ENCODE measurements at regions not wholly inside any gene's neighbourhood (a gene's known extent, or its start where the extent isn't known, plus 50 kb on each side); places are given as distances from the start of the nearest gene placed in this dataset.

- TF ChIP-seq ZBTB7A (IDR thresholded peaks at IDR 0.05; ENCODE audit: low read depth) (no peak), CREB1 (IDR thresholded peaks at IDR 0.05; ENCODE audit: low read depth) (no peak), CEBPB (IDR thresholded peaks at IDR 0.05) (no peak), NFIC (IDR thresholded peaks at IDR 0.05) (no peak), USF1 (IDR thresholded peaks at IDR 0.05) (no peak), YY1 (IDR thresholded peaks at IDR 0.05; ENCODE audit: low read depth) (no peak), FOXM1 (IDR thresholded peaks at IDR 0.05; ENCODE audit: borderline replicate concordance, low read depth) (no peak), RAD21 (IDR thresholded peaks at IDR 0.05; ENCODE audit: low read depth) (no peak), TAF1 (IDR thresholded peaks at IDR 0.05; ENCODE audit: low read depth) (no peak), TEAD4 (IDR thresholded peaks at IDR 0.05) (no peak), MAX (IDR thresholded peaks at IDR 0.05) (no peak)
Measured at GRCh38 chr12:65660096-65660495, 164.2 kb upstream of the HMGA2 start.

GRCh38 chr12:65660836-65661235, 163.4 kb upstream of the HMGA2 start:
- TF ChIP-seq TEAD4 (IDR thresholded peaks at IDR 0.05) (no peak), RAD21 (IDR thresholded peaks at IDR 0.05; ENCODE audit: low read depth) (no peak), CEBPB (IDR thresholded peaks at IDR 0.05) (no peak), MAX (IDR thresholded peaks at IDR 0.05) (no peak), USF1 (IDR thresholded peaks at IDR 0.05) (no peak), FOXM1 (IDR thresholded peaks at IDR 0.05; ENCODE audit: borderline replicate concordance, low read depth) (no peak), NFIC (IDR thresholded peaks at IDR 0.05) (no peak), TCF12 (IDR thresholded peaks at IDR 0.05; ENCODE audit: low read depth) (no peak), ZBTB7A (IDR thresholded peaks at IDR 0.05; ENCODE audit: low read depth) (no peak)

GRCh38 chr12:65662590-65662989, 161.7 kb upstream of the HMGA2 start:
- TF ChIP-seq USF1 (IDR thresholded peaks at IDR 0.05) (no peak), YY1 (IDR thresholded peaks at IDR 0.05; ENCODE audit: low read depth) (no peak)

- TF ChIP-seq TAF1 (IDR thresholded peaks at IDR 0.05; ENCODE audit: low read depth) = no peak
- TF ChIP-seq TCF12 (IDR thresholded peaks at IDR 0.05; ENCODE audit: low read depth) = no peak
- TF ChIP-seq TEAD4 (IDR thresholded peaks at IDR 0.05) = no peak
- no peak for TF ChIP-seq RAD21 (IDR thresholded peaks at IDR 0.05; ENCODE audit: low read depth)
- TF ChIP-seq YY1 (IDR thresholded peaks at IDR 0.05; ENCODE audit: low read depth) = no peak
- no peak for TF ChIP-seq USF1 (IDR thresholded peaks at IDR 0.05)
- TF ChIP-seq EP300 (IDR thresholded peaks at IDR 0.05; ENCODE audit: borderline replicate concordance) = no peak
- no peak for TF ChIP-seq MAX (IDR thresholded peaks at IDR 0.05)
Measured at GRCh38 chr12:65663097-65663496, 161.2 kb upstream of the HMGA2 start.

GRCh38 chr12:65663648-65664047, 160.6 kb upstream of the HMGA2 start:
- no peak for TF ChIP-seq REST (IDR thresholded peaks at IDR 0.05; ENCODE audit: low read depth)
- TF ChIP-seq ZBTB7A (IDR thresholded peaks at IDR 0.05; ENCODE audit: low read depth) = no peak
- TF ChIP-seq TEAD4 (IDR thresholded peaks at IDR 0.05) = no peak
- TF ChIP-seq YY1 (IDR thresholded peaks at IDR 0.05; ENCODE audit: low read depth) = no peak
- TF ChIP-seq MAX (IDR thresholded peaks at IDR 0.05) = no peak
- TF ChIP-seq USF1 (IDR thresholded peaks at IDR 0.05) = no peak
- no peak for TF ChIP-seq EGR1 (IDR thresholded peaks at IDR 0.05)
- no peak for TF ChIP-seq RAD21 (IDR thresholded peaks at IDR 0.05; ENCODE audit: low read depth)
- TF ChIP-seq NFIC (IDR thresholded peaks at IDR 0.05) = no peak
- no peak for TF ChIP-seq TCF12 (IDR thresholded peaks at IDR 0.05; ENCODE audit: low read depth)
- TF ChIP-seq EP300 (IDR thresholded peaks at IDR 0.05; ENCODE audit: borderline replicate concordance) = no peak
- TF ChIP-seq CEBPB (IDR thresholded peaks at IDR 0.05) = no peak

- TF ChIP-seq TAF1 (IDR thresholded peaks at IDR 0.05; ENCODE audit: low read depth) (no peak), TEAD4 (IDR thresholded peaks at IDR 0.05) (no peak)
Measured at GRCh38 chr12:65664715-65665250, 159.5 kb upstream of the HMGA2 start.

- no peak for TF ChIP-seq FOXM1 (IDR thresholded peaks at IDR 0.05; ENCODE audit: borderline replicate concordance, low read depth)
- TF ChIP-seq TAF1 (IDR thresholded peaks at IDR 0.05; ENCODE audit: low read depth) = no peak
Measured at GRCh38 chr12:65665817-65666216, 158.5 kb upstream of the HMGA2 start.

All from Ishikawa (cell line).